GM13977 (cell line): ENCODE measurements at regions not wholly inside any gene's neighbourhood (a gene's known extent, or its start where the extent isn't known, plus 50 kb on each side); places are given as distances from the start of the nearest gene placed in this dataset.

Experiments
- DNase-seq: peaks from one replicate; pipeline ENCODE4 v3.0.0; 2012; ENCODE audit warnings: low spot score
- in situ Hi-C: fragments of 300-500 bp; cut with MboI; formaldehyde crosslinking; loops from one replicate; pipeline ENCODE4 v1.12.0; 2022; ENCODE audit warnings: low sequenced_read_pairs, low pct_unique_long_range_greater_than_20kb, mixed read lengths, inconsistent platforms; ENCODE audit not compliant: unreplicated experiment
- TF ChIP-seq, protein P1 (sequence below): IDR thresholded peaks from 2 replicates; pipeline ENCODE4 v1.5.1; 2012; ENCODE audit warnings: mild to moderate bottlenecking, control low read depth; ENCODE audit not compliant: insufficient read depth; ENCODE audit errors: extremely low read depth, missing control alignments

DNA sequence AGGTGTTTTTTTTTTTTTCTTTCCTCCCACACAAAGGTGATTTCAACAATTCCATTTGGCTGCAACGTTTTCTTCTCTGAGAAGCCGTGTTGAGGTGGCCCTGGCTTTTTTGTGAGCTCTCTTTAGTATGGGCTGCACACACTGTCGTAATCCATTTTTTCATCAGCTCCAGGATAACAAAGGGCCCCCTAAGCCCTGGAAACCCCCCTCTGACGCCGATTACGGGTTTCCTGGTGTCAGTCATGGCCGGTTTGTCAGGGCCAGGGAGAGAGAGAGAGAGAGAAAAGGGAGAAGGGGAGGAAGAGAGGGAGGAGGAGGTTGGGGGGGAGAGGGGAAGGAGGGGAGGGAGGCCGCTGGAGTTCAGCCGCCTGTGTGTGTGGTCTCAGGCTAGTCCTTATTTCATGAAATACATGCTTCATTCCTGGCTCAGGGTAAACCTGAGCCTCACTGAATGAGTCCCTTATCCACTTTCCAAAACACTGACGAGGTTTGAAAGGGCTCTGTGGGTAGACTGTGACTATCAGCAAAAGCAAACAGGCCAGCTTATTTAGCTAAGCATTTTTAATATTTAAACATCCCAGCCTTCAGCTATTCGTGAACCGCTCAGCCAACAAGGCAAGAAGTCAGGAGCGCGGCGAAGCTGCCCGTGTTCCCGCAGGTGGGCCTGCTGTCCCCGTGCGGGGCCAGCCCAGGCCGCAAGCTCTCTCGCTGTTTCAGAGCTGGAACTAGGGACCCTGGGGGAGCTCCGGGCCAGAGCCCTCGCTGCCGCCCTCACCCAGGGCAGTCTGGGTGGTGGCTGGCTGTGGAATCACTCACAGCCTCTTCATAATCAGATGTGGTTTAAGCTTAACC, 172.8 kb downstream of the ERCC6L2 start:
- no peak for DNase-seq
- in situ Hi-C loops: no loop called here
- TF ChIP-seq, protein P1, sequence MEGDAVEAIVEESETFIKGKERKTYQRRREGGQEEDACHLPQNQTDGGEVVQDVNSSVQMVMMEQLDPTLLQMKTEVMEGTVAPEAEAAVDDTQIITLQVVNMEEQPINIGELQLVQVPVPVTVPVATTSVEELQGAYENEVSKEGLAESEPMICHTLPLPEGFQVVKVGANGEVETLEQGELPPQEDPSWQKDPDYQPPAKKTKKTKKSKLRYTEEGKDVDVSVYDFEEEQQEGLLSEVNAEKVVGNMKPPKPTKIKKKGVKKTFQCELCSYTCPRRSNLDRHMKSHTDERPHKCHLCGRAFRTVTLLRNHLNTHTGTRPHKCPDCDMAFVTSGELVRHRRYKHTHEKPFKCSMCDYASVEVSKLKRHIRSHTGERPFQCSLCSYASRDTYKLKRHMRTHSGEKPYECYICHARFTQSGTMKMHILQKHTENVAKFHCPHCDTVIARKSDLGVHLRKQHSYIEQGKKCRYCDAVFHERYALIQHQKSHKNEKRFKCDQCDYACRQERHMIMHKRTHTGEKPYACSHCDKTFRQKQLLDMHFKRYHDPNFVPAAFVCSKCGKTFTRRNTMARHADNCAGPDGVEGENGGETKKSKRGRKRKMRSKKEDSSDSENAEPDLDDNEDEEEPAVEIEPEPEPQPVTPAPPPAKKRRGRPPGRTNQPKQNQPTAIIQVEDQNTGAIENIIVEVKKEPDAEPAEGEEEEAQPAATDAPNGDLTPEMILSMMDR: no peak

DNA sequence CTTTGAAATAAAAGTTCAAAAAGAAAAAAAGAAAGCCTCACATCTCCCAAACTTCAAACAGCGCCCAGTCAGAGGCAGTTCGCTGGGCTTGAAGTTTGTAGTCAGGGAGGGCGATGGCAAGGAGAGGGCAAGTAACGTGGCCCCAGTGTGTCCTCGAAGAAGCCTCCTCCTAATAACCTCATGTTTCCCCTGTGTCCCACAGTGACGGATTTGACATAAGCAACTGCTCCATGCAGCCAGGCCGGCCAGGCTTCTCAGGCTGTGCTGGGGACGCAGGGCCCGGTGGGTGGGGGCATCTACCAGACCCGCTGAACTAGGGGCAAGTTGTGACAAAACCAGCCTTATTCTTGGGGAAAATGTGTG, 172.2 kb downstream of the ERCC6L2 start:
- TF ChIP-seq, protein P1: no peak
- in situ Hi-C loops: no loop called here
- DNase-seq: no peak

DNA sequence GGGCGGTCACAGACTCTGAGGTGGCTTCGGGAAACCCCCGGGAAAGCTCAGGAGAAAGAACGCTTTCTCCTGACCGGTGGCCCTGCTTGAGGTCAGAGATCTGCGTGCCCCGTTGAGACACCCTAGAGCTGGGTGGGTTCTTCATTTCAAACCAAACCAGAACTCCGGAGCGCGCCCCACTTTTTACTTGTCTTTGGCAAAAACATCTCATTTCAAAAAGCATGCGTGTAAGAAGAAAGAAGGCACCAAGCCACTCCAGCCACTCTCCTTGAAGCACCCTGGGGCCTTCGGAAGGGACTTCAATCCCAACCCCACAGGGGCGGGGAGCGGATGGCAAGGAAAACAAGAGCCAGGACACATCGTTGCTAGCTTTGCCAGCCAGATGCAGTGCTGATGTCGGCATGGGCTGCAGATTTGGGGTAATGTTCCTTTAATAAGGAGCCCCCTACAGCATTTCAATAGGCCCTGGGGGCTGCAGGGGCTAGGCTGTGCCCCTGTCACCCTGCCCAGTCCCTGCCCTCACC, 171.7 kb downstream of the ERCC6L2 start:
- no peak for DNase-seq
- in situ Hi-C loops: no loop called here
- TF ChIP-seq, protein P1: no peak

DNA sequence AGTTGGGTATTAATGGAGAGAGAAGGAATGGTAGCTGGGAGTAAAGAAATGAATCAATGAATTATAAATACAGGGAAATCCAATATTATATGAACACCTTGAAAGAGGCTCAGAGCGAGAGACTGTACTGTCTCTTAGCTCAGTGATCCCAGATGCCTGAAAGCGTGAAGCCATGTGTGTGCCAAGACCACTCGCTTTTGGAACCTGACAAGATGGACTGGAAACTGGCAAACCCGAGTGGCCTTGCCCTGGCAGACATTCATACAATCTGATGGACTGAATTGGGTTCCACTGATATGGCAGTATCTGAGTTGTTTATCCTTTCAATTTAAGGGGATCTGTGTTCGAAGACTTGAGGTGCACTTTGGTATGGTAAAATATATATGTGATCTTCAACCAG, 170.3 kb downstream of the ERCC6L2 start:
- TF ChIP-seq, protein P1: no peak
- no peak for DNase-seq

DNA sequence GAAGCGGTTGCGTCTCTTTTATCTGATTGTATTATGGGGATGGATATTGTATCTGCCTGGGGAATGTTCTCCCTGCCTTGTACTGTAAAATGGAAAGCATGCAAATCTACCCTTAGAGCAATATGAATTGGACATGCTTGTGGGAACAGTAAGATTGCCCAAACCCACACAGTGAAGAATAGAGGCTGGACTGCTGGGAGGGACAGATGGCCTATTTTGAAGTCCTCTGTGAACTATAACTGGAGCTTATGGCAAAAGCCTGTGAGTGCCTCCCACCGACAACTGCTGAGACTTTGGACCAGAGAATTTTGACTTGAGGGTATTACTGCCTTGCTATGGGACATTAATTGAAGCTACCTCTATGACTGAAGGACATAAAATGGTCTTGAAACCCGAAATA, 168.9 kb downstream of the ERCC6L2 start:
- TF ChIP-seq, protein P1: no peak
- DNase-seq: no peak
- in situ Hi-C loops: no loop called here

More for the DNA sequence above, 170.3 kb downstream of the ERCC6L2 start:
- in situ Hi-C loops: no loop called here

DNA sequence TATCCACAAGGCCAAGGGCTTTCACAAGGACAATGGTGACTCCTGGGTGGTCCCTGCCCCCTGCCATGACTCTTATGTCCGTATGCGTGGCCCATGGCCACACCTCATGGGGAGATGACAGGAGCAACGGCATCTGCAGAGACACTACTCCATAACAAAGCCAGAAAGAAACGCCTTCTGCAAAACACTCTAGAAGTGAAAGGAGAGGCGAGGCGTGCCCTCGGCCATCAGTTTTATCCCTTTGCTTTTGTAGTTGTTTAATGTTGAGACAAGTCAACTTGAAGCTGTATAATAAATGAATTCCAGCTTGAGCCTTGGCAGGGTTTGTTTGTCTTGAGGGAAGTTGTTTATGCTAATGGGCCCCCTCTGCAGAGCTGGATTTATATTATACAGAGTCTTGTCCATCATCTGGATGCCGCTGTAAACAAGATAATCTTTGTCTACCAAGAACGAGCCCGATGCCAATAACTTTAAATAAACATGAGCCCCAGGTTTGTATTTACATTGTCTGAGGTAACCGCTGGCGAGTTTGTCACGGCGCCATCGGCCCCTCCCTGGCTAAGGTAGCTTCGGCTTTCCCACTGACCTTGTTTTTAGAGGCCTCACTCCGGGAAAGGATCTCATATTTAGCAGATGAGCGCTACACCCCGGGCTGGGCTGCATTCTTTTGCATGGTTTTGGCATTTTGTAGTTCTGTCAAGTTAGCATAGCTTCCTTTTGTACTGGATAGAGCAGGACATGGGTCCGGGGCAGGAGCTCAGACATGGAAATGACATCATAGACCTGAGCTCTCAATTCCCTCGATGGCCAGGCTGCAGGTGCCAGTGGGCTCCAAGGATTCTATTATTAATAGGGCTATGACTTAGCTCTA, 165.3 kb downstream of the ERCC6L2 start:
- no peak for DNase-seq
- in situ Hi-C loops: no loop called here
- TF ChIP-seq, protein P1: no peak
